DMS53 (cell line): ENCODE measurements at regions not wholly inside any gene's neighbourhood (a gene's known extent, or its start where the extent isn't known, plus 50 kb on each side); places are given as distances from the start of the nearest gene placed in this dataset.
"Not testable (repeated sequence)": the region's sequence is repeated elsewhere in the genome, so short reads cannot be mapped to it uniquely, and the experiment has no call there.

Experiments
- DNase-seq: peaks from one replicate; lab custom pipeline; 2025; lab: John Stamatoyannopoulos, UW

DNA sequence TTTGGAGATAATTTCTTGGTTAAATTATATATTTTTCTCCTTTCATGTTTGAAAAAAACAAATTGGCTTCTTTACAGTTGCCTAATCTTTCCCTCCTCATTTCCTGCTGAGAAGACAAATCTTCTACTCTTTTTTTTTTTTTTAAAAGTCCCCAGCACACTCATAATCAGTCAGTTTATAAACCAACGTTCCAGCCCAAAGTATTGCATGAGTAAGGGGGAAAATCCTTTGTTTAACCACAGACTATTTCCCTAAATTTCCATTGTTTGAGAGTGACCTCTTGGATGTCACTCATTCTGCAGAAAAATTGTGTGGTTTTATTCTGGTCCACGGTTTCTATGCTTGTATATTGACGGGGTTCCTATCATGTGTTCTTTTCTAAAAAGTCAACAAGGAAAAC lies 55.1 kb upstream of the TLR4 start:
- no peak for DNase-seq

- DNase-seq, result no peak
Observed at GRCh38 chr9:117644932-117645636, 59.1 kb upstream of the TLR4 start.

DNA sequence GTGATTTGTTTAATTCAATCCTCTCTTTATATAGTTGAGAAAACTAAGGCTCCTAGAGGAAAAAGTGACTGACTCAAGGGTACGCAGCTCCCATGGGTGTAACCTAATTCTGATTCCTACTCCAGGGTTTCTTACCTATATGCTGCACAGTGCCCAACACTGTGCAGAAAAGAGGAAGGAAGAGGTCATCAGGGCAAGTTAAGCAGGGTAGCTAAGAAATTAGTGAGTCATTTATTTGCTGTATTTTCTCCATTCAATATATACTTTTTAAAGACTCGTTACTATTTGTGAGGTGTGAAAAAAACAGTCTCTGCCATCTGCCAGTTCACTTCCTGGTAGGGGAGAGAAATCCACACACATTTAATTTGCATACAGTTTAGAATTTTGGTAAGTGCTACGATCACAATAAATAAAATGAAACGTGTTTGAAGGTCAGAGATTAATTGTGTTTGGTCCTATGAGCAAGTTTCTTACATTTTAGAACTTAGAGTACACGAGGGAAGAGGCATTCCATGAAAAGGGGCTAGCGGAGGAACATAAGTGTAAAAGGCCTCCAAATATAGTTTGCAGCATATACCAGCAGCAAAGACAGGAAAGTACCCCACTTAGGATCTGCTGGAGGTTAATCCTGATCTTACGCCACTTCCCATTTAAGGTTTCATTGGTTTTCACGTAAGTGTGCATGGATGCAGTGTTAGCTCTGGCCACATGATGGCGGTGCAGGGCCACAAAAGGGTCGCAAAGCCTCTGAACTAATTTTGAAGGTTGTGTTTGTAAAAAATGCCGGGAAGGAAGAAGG lies 59.9 kb upstream of the TLR4 start:
- DNase-seq, result peak; percentile 78

GRCh38 chr9:117643288-117643654 lies 60.9 kb upstream of the TLR4 start:
- no peak for DNase-seq

DNA sequence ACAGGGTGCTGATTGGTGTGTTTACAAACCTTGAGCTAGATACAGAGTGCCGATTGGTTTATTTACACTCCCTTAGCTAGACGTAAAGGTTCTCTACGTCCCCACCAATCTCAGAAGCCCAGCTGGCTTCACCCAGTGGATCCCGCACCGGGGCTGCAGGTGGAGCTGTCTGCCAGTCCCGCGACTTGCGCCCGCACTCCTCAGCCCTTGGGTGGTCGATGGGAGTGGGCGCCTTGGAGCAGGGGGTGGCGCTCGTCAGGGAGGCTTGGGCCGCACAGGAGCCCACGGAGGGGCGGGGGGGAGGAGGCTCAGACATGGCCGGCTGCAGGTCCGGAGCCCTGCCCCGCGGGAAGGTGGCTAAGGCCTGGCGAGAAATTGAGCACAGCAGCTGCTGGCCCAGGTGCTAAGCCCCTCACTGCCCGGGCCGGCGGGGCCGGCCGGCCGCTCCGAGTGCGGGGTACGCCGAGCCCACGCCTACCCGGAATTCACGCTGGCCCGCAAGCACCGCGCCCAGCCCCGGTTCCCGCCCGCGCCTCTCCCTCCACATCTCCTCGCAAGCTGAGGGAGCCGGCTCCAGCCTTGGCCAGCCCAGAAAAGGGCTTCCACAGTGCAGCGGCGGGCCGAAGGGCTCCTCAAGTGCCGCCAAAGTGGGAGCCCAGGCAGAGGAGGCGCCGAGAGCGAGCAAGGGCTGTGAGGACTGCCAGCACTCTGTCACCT lies 61.5 kb upstream of the TLR4 start:
- not testable (repeated sequence) for DNase-seq

- no peak for DNase-seq
Observed at GRCh38 chr9:117636681-117637080, 67.5 kb upstream of the TLR4 start.

DNA sequence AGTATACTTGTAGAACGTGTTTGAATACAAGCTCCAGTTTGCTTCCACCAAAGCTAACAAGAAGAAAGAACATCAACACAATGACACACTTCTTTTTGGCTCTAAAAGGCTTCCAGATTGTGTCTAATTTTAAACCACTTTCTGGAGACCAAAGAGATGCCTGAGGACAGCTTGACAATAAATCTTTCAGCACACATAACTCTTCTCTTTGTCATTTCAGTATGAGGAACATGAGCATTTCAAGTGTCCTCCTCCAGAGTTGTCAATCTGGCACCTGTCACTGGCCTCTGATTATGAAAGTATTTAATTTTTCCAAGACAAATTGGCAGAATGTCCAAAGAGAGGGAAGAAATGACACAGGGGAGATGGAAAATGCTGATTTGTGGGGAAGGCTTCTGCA lies 79.0 kb upstream of the TLR4 start:
- no peak for DNase-seq

DNA sequence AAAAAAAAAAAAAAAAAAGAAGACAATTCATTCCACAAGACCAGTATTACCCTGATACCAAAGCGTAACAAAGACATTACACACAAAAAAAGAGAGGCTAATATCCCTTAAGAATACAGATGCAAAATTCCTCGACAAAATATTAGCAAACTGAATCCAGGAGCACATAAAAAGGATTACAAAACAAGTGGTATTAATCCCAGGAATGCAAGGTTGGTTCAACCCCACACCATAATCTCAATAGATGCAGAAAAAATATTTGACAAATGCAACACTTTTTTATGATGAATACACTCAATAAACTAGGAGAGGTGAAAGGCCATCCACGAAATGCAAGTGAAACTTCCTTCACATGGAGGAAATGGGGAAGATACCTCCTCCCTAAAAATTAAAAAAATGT lies 80.1 kb upstream of the TLR4 start:
- DNase-seq, result peak; percentile 15

DNA sequence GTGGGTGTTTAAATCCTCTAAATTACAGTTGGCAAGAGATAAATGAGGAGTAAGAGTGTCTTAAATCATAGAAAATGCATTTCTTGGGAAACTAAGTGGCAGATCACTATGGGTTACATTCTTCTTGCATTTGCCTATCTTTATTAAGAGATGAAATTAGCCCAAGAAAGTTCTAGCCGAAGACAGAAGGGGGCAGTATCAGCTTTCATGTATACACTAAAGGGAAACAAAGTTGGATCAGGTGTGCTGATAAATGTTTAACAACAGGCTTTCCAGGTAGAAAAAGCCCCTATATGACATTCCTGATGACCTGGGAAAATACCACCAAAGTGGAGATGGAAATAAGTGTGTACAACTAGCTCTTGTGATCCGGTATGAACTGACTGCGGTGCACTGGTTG lies 81.9 kb upstream of the TLR4 start:
- peak; percentile 9 for DNase-seq

- DNase-seq, result peak; percentile 44
Observed at GRCh38 chr9:117616431-117616831, 87.8 kb upstream of the TLR4 start.

GRCh38 chr9:117612317-117612716 lies 91.9 kb upstream of the TLR4 start:
- peak; percentile 21 for DNase-seq

- no peak for DNase-seq
Observed at GRCh38 chr9:117597977-117598376, 106.2 kb upstream of the TLR4 start.

- DNase-seq, result peak; percentile 15
Observed at GRCh38 chr9:117596678-117597077, 107.5 kb upstream of the TLR4 start.

GRCh38 chr9:117595650-117596049 lies 108.6 kb upstream of the TLR4 start:
- DNase-seq, result no peak

DNA sequence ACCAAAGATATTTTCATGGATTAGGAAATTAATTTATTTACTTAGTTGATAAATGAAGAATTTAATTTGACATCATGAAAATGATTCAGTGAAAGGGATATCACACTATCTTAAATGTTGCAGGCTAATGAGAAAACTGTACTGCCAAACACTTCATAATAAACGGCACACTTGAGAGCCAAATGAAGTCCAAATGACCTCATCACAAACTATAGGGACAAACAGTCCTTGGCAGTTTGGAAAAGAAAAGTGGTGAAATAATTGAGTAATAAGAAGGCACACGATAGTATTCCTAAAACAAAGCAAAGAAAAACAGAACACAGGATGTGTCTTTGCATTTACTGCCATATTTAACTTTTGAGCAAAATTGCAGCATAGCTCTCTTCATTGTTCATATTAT lies 116.9 kb upstream of the TLR4 start:
- no peak for DNase-seq

- DNase-seq, result no peak
Observed at GRCh38 chr9:117574099-117574498, 130.1 kb upstream of the TLR4 start.

- no peak for DNase-seq
Observed at GRCh38 chr9:117564839-117565238, 139.4 kb upstream of the TLR4 start.

DNA sequence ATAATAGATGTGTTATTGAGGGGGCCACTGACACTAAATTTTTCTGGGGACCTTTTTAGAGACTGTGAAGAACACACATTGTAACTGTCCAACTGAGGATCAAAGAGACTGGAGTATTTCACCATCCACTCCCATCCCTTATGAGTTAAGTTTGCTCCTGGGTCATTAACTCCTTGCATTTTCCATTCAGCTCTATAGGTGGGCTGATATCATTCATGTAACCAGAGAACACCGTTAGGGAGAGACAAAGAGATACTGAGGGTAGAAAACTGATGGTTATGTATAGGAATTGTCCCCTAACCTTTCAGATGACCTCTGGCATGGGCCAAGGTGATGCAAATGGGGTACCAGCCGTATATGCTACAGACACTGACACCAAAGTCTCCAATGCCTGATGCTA lies 142.4 kb upstream of the TLR4 start:
- DNase-seq, result no peak

DNA sequence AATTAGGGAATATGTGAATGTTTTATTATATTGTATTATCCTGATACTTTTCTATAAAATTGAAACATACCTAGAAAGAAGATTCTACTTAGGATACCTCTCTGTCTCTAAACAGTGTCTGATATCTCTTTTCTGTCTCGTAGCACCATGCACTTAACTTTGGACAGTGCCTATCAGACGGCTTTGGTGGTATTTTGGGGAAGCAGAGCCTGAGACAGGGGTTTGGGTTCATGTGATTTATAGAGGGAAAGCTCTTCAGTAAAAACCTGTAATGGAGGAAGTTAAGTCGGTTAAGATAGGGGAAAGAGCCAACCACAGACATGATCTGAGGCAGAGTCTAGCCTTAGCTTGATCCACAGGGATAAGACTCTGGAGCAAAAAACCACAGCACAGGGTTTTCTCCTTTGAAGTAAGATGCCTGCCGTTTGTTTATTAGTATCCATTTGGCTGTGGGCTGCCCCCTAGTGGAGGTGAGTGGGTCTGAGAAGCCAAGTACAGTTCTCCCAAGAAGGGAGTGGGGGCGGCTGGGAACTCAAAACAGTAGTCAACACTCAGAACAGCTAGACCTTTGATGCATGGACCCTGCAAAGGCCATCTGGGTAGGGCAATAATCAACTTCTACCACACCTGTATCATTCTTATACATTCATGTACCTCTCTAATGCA lies 141.2 kb upstream of the ASTN2 start:
- peak; percentile 75 for DNase-seq

GRCh38 chr9:117552811-117553210 lies 138.0 kb upstream of the ASTN2 start:
- no peak for DNase-seq

DNA sequence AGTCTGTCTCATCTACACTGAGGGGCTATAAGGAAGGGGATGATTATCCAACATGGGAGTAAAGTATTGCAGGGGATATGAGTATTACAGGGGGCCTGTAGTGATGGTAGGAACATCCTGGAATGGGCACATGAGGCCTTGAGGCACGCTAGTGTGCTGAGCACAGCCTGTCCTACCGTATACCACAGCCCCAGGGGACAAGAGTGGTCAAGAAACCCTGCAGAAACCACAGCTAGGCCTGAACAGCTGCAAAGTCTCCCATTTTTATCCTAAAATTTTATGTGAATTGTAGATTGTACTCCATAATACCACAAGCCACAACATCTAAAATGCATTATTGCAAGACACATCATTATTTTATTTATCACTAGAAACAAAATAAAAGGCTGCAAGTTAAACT lies 136.3 kb upstream of the ASTN2 start:
- no peak for DNase-seq

DNA sequence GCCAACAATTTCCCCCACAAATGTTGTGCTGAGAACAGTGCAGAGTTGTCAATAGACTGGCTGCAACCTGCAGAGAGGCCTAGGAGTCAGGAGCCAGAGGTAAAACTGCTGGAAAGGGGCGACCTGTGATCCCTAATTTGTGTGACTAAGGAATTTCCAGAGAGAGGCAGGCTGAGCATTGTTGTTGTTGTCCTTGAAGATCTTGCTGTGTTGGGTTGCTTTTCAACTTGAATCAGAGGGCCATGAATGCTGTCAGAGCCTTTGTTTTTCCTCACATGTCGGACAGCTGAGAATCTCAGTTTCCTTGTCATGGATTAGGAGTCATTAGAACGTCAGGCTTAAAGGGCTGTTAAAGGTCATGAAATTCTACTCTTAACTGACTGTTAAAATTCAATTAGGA lies 134.6 kb upstream of the ASTN2 start:
- no peak for DNase-seq

DNA sequence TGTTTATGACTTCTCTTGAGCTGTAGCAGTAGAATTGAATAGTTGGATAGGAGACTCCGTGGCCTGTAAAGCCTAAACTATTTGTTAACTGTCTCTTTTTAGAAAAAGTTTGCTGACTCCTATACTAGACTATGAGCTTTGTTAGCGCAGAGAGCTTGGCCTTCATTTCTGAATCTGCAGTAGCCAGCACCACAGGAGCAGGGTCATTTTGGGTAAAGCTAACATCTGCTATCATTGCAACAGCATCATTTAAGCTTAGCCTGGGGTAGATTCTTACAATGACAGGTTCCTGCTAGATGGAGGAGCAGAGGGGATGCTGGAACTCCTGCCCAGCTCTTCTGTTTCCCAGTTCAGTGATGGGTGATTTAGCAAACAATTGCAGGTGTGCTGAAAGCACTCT lies 133.7 kb upstream of the ASTN2 start:
- DNase-seq, result peak; percentile 18
